SK-N-MC (cell line): ENCODE measurements at regions not wholly inside any gene's neighbourhood (a gene's known extent, or its start where the extent isn't known, plus 50 kb on each side); places are given as distances from the start of the nearest gene placed in this dataset.

Source experiments
- DNase-seq: peaks from one replicate; pipeline ENCODE4 v3.0.0-alpha.2; 2011; ENCODE audit warnings: low read depth, low spot score
- H3K27ac ChIP-seq: fragments of 200-600 bp; sonication (generic); 2 replicates; pipeline ENCODE4 v1.5.1; 2016; ENCODE audit warnings: mixed run types
- H3K36me3 ChIP-seq: fragments of 200-600 bp; sonication (generic); 2 replicates; pipeline ENCODE4 v1.6.1; 2017; ENCODE audit warnings: antibody characterized with exemption, low read length, mixed read lengths; ENCODE audit not compliant: insufficient read depth
- H3K4me3 ChIP-seq: fragments of 200-600 bp; sonication (generic); 2 replicates; pipeline ENCODE4 v1.5.1; 2016
- H3K9ac ChIP-seq: fragments of 200-600 bp; sonication (generic); 2 replicates; pipeline ENCODE4 v1.8.0; 2017; ENCODE audit warnings: mixed run types, mixed read lengths; ENCODE audit not compliant: insufficient read length
- H3K9me3 ChIP-seq: fragments of 200-600 bp; sonication (generic); 2 replicates; pipeline ENCODE4 v1.6.1; 2017; ENCODE audit warnings: low read depth, mild to moderate bottlenecking, antibody characterized with exemption, low read length, moderate library complexity, mixed read lengths
- EZH2 ChIP-seq: fragments of 200-600 bp; sonication (generic); IDR thresholded peaks from one replicate; pipeline ENCODE4 v1.6.1; 2017; ENCODE audit warnings: antibody characterized with exemption
- FOXP2 ChIP-seq: optimal IDR thresholded peaks from 2 replicates; pipeline ENCODE3; 2011; ENCODE audit warnings: mild to moderate bottlenecking, moderate library complexity; ENCODE audit not compliant: insufficient read depth; ENCODE audit errors: extremely low read length, control extremely low read depth
- POLR2AphosphoS5 ChIP-seq: IDR thresholded peaks from 2 replicates; pipeline ENCODE4 v1.6.1; 2012; ENCODE audit warnings: mild to moderate bottlenecking, low read depth, low read length, borderline replicate concordance

DNA sequence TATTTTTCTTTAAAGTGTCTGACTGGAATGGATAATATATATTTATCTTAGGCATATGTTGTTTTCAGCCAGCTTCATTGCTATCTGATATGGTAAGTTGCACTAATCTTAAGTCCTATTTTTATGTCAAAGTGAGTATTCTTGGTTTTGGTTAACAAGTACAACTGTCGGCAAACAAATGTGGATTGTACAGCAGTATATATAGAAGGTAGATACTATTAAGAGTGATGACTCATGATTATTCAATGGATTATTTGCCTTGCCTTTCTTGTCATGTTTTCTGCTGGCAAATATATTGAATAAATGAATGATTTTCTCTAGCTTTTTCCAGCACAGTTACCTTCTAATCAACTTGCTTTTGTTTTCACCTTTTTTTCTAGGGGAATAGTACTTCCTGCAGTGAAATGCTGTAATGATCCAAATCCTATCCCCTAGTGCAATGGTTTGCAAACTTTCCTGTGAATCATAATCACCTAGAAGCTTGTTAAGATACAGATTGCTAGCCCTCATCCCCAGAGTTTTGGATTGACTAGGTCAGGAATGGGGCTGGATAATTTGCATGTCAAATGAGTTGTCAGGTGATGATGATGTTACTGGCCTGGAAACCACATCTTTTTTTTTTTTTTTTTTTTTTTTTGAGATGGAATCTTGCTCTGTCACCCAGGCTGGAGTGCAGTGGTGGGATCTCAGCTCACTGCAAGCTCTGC, 60.8 kb upstream of the ARRDC3 start:
- TF ChIP-seq FOXP2 (no peak), POLR2AphosphoS5 (no peak), EZH2 (no peak)
- Histone ChIP-seq H3K4me3 (no peak overlapping the region), H3K27ac (no peak overlapping the region), H3K9me3 (no peaks in the 10 kb centered on the region), H3K36me3 (no peaks in the 10 kb centered on the region), H3K9ac (no peak overlapping the region)
- DNase-seq: no peak

DNA sequence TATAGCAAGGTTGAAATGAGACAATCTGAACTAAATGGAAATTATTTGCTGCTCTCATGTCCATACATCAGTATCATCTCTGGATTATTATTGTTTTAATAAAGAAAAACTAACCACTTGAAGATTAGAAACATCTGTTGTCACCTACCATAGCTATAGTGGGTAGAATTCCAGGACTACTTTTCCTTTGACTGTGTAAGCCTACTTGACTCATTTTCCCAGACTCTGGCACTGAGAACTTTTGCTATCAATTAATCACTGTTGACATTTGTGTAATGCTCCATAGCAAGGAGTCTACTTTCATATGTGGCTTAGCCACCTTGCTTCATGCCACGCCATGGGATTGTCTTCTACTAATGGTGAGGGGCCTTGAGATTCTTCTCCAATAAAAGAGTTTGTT, 59.9 kb upstream of the ARRDC3 start:
- TF ChIP-seq EZH2: no peak
- TF ChIP-seq POLR2AphosphoS5: no peak
- no peak for TF ChIP-seq FOXP2
- no peak for DNase-seq

DNA sequence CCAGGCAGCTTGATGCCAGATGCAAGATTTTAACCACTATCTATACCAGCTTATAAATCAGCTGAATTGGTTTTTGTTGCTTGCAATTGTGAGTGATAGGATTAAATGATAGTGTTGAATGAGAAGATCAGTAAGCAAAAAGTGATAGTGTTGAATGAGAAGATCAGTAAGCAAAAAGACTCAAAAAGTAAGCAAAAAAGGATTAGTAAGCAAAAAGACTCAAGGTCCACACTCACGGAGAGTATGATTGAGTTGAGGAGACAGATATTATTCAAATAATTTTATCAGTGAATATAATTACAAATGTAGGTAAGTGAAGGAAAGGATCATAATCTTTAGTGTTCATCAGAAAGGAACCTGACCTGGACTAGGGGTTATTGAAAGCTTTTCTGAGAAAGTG, 58.0 kb upstream of the ARRDC3 start:
- TF ChIP-seq EZH2 (no peak), FOXP2 (no peak), POLR2AphosphoS5 (no peak)
- no peak for DNase-seq
- H3K27ac ChIP-seq: no peak overlapping the region
- no peak overlapping the region for H3K4me3 ChIP-seq
- no peaks in the 10 kb centered on the region for H3K9me3 ChIP-seq
- H3K36me3 ChIP-seq: no peaks in the 10 kb centered on the region
- H3K9ac ChIP-seq: no peak overlapping the region

More for the DNA sequence above, 59.9 kb upstream of the ARRDC3 start:
- Histone ChIP-seq H3K9ac (no peak overlapping the region), H3K27ac (no peak overlapping the region), H3K36me3 (no peaks in the 10 kb centered on the region), H3K4me3 (no peak overlapping the region), H3K9me3 (no peaks in the 10 kb centered on the region)

DNA sequence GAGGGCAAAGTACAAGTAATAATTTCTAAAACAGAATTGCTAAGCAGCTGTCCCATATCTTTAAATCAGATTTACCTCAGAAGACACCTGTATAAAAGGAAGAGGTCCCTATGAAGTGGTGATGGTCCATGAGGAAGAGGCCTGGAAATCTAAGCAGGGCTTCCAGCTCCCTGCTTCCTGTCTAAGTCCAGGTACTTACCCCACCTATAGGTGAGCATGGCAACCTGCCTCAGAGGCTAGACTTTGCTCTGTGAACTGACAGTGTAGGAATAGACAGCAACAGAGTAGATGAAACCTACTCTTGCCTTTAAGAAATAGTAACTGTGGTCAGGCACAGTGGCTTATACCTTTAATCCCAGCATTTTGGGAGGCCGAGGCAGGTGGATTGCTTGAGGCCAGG, 55.8 kb upstream of the ARRDC3 start:
- no peak for DNase-seq
- Histone ChIP-seq H3K9ac (no peak overlapping the region), H3K9me3 (no peaks in the 10 kb centered on the region), H3K4me3 (no peak overlapping the region), H3K27ac (no peak overlapping the region), H3K36me3 (no peaks in the 10 kb centered on the region)
- no peak for TF ChIP-seq EZH2
- TF ChIP-seq FOXP2: no peak
- TF ChIP-seq POLR2AphosphoS5: no peak

DNA sequence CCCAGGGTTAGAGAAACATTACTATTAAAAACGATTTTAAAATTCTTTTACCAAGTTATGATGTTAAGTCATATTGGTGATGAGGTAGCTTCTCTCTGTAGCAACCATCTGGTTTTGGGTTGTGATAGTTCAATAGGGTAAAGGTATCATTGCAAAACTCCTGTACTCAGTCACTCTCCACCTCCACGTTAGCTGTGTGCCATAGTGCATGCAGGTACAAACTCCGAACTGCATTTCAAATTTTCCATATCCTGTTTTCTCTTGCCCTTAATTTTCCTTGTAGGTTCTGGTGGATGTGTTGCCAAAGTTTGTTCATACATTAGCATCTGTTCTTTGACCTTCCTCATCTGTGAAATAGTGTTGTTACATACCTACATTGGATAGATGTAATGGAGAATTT, 53.1 kb upstream of the ARRDC3 start:
- no peaks in the 10 kb centered on the region for H3K36me3 ChIP-seq
- no peak overlapping the region for H3K9ac ChIP-seq
- TF ChIP-seq EZH2: no peak
- no peak for TF ChIP-seq FOXP2
- TF ChIP-seq POLR2AphosphoS5: no peak
- no peak overlapping the region for H3K4me3 ChIP-seq
- H3K9me3 ChIP-seq: no peaks in the 10 kb centered on the region
- H3K27ac ChIP-seq: no peak overlapping the region
- no peak for DNase-seq

DNA sequence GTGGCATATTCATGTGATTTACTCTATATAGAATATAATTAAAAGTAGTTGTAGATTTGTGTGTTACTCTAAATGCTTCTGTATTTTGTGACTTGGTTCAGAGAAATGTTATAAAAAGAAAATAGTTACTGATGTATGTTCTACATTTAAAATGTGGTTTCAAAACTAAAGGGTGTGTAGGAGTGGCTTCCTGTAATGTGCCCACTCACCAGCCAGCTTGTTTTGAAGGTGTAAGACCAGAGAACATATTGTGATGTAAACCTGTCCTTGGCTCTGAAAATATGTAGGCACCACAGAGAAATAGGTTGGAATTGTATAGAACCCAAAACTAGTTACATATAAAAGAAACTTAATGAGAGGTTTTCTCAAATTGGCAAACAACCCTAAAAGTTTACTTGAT, 51.2 kb upstream of the ARRDC3 start:
- Histone ChIP-seq H3K27ac (no peak overlapping the region), H3K4me3 (no peak overlapping the region), H3K36me3 (no peaks in the 10 kb centered on the region), H3K9ac (no peak overlapping the region), H3K9me3 (no peaks in the 10 kb centered on the region)
- no peak for DNase-seq
- TF ChIP-seq FOXP2 (no peak), EZH2 (no peak), POLR2AphosphoS5 (no peak)

DNA sequence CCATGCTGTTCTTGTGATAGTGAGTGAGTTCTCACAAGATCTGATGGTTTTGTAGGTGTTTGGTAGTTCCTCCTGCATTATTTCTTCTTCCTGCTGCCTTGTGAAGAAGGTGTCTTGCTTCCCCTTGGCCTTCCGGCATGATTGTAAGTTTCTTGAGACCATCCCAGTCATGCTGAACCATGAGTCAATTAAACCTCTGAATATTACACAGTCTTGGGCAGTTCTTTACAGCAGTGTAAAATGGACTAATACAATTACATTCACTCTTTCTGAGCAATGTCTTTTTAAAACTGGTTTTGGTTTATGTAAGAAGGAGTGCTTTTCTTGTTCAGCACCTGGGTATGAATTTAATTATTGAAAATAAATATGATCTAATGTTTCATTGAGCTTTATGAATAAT, 50.7 kb upstream of the ARRDC3 start:
- Histone ChIP-seq H3K9me3 (no peaks in the 10 kb centered on the region), H3K27ac (no peak overlapping the region), H3K4me3 (no peak overlapping the region), H3K36me3 (no peaks in the 10 kb centered on the region), H3K9ac (no peak overlapping the region)
- no peak for DNase-seq
- TF ChIP-seq FOXP2 (no peak), POLR2AphosphoS5 (no peak), EZH2 (no peak)
